HEK293 (cell line): ENCODE measurements at regions not wholly inside any gene's neighbourhood (a gene's known extent, or its start where the extent isn't known, plus 50 kb on each side); places are given as distances from the start of the nearest gene placed in this dataset.

Experiments used
- CTCF ChIA-PET: fragments of 350-600 bp; formaldehyde crosslinking; extraction: SDS; loops from one replicate; lab custom pipeline; 2021; ENCODE audit warnings: antibody characterized with exemption; lab: Yijun Ruan, JAX
- POLR2A ChIA-PET: fragments of 300-600 bp; formaldehyde crosslinking; extraction: SDS; loops from one replicate; lab custom pipeline; 2020; ENCODE audit warnings: antibody characterized with exemption, inconsistent platforms; lab: Yijun Ruan, JAX
- H3K27ac ChIP-seq: fragments of 200-500 bp; sonication (Bioruptor generic); 2 replicates; pipeline ENCODE4 v1.5.1; 2014; ENCODE audit warnings: low read depth, low read length, control low read depth, inconsistent platforms; ENCODE audit errors: extremely low read depth
- H3K36me3 ChIP-seq, 2 experiments: fragments of 200-500 bp in 1 of 2; sonication (Bioruptor generic) in 1 of 2; 1 replicate in 1 of 2; 2 replicates in 1 of 2; pipeline ENCODE4 v1.5.1; 2014 to 2017; ENCODE audit warnings: inconsistent platforms in 2 of 2, low read length in 2 of 2; ENCODE audit not compliant: control insufficient read depth in 2 of 2, insufficient read depth in 1 of 2
- H3K4me1 ChIP-seq: fragments of 200-500 bp; sonication (Bioruptor generic); 2 replicates; pipeline ENCODE4 v1.5.1; 2014; ENCODE audit warnings: mild to moderate bottlenecking, low read length, inconsistent platforms; ENCODE audit not compliant: control insufficient read depth, insufficient read depth
- H3K4me3 ChIP-seq: 2 replicates; pipeline ENCODE4 v1.5.1; 2011; ENCODE audit warnings: low read depth, mild to moderate bottlenecking, control low read depth, low read length, moderate library complexity
- H3K9me3 ChIP-seq: fragments of 200-500 bp; sonication (Bioruptor generic); 2 replicates; pipeline ENCODE4 v1.5.1; 2014; ENCODE audit warnings: low read depth, low read length, inconsistent platforms; ENCODE audit not compliant: control insufficient read depth, insufficient read depth
- ATF2 ChIP-seq: fragments of 450-650 bp; formaldehyde crosslinking; IDR thresholded peaks from 2 replicates; pipeline ENCODE4 v1.5.1; 2016; ENCODE audit warnings: missing biosample characterization, missing genetic modification characterization, low read depth
- EGR2 ChIP-seq: fragments of 450-650 bp; formaldehyde crosslinking; IDR thresholded peaks from 2 replicates; pipeline ENCODE4 v1.5.1; 2016; ENCODE audit warnings: low read depth, missing biosample characterization, missing genetic modification characterization
- FEZF1 ChIP-seq: fragments of 450-650 bp; formaldehyde crosslinking; IDR thresholded peaks from 2 replicates; pipeline ENCODE4 v1.5.1; 2016; ENCODE audit warnings: missing biosample characterization, missing genetic modification characterization
- HIC1 ChIP-seq: fragments of 450-650 bp; formaldehyde crosslinking; IDR thresholded peaks from 2 replicates; pipeline ENCODE4 v1.5.1; 2016; ENCODE audit warnings: missing biosample characterization, missing genetic modification characterization
- KLF7 ChIP-seq: fragments of 450-650 bp; formaldehyde crosslinking; IDR thresholded peaks from 2 replicates; pipeline ENCODE4 v1.5.1; 2016; ENCODE audit warnings: missing biosample characterization, missing genetic modification characterization, borderline replicate concordance
- MZF1 ChIP-seq: fragments of 450-650 bp; formaldehyde crosslinking; IDR thresholded peaks from 2 replicates; pipeline ENCODE4 v1.5.1; 2017; ENCODE audit warnings: missing biosample characterization, missing genetic modification characterization, borderline replicate concordance
- OSR2 ChIP-seq: fragments of 450-650 bp; formaldehyde crosslinking; IDR thresholded peaks from 2 replicates; pipeline ENCODE4 v1.5.1; 2016; ENCODE audit warnings: missing biosample characterization, missing genetic modification characterization
- OVOL3 ChIP-seq: fragments of 450-650 bp; formaldehyde crosslinking; IDR thresholded peaks from 2 replicates; pipeline ENCODE4 v1.5.1; 2016; ENCODE audit warnings: missing biosample characterization, missing genetic modification characterization
- SCRT2 ChIP-seq: fragments of 450-650 bp; formaldehyde crosslinking; IDR thresholded peaks from 2 replicates; pipeline ENCODE4 v1.5.1; 2016; ENCODE audit warnings: missing biosample characterization, missing genetic modification characterization
- WT1 ChIP-seq: fragments of 450-650 bp; formaldehyde crosslinking; IDR thresholded peaks from 2 replicates; pipeline ENCODE4 v1.5.1; 2016; ENCODE audit warnings: missing biosample characterization, missing genetic modification characterization
- ZBTB44 ChIP-seq: fragments of 450-650 bp; IDR thresholded peaks from 2 replicates; pipeline ENCODE4 v1.5.1; 2018; ENCODE audit warnings: missing biosample characterization, mild to moderate bottlenecking, missing genetic modification characterization
- ZIC2 ChIP-seq: fragments of 450-650 bp; formaldehyde crosslinking; IDR thresholded peaks from 2 replicates; pipeline ENCODE4 v1.5.1; 2016; ENCODE audit warnings: missing biosample characterization, missing genetic modification characterization
- ZNF10 ChIP-seq: fragments of 450-650 bp; formaldehyde crosslinking; IDR thresholded peaks from 2 replicates; pipeline ENCODE4 v1.5.1; 2017; ENCODE audit warnings: missing biosample characterization, missing genetic modification characterization
- ZNF112 ChIP-seq: fragments of 450-650 bp; formaldehyde crosslinking; IDR thresholded peaks from 2 replicates; pipeline ENCODE4 v1.5.0; 2017; ENCODE audit warnings: missing biosample characterization, missing genetic modification characterization
- ZNF133 ChIP-seq: fragments of 450-650 bp; formaldehyde crosslinking; IDR thresholded peaks from 2 replicates; pipeline ENCODE4 v1.5.1; 2016; ENCODE audit warnings: missing biosample characterization, missing genetic modification characterization
- ZNF148 ChIP-seq: fragments of 450-650 bp; formaldehyde crosslinking; IDR thresholded peaks from 2 replicates; pipeline ENCODE4 v1.5.0; 2017; ENCODE audit warnings: missing biosample characterization, missing genetic modification characterization, borderline replicate concordance
- ZNF157 ChIP-seq: fragments of 450-650 bp; formaldehyde crosslinking; IDR thresholded peaks from 2 replicates; pipeline ENCODE4 v1.5.1; 2016; ENCODE audit warnings: missing biosample characterization, missing genetic modification characterization
- ZNF292 ChIP-seq: fragments of 450-650 bp; formaldehyde crosslinking; IDR thresholded peaks from 2 replicates; pipeline ENCODE4 v1.5.1; 2016; ENCODE audit warnings: low read depth, missing biosample characterization, missing genetic modification characterization, borderline replicate concordance
- ZNF548 ChIP-seq: fragments of 450-650 bp; formaldehyde crosslinking; IDR thresholded peaks from 2 replicates; pipeline ENCODE4 v1.5.1; 2016; ENCODE audit warnings: missing biosample characterization, missing genetic modification characterization
- ZNF600 ChIP-seq: fragments of 450-650 bp; formaldehyde crosslinking; IDR thresholded peaks from 2 replicates; pipeline ENCODE4 v1.5.1; 2016; ENCODE audit warnings: missing biosample characterization, missing genetic modification characterization
- ZNF629 ChIP-seq: fragments of 450-650 bp; formaldehyde crosslinking; IDR thresholded peaks from 2 replicates; pipeline ENCODE4 v1.5.1; 2017; ENCODE audit warnings: missing biosample characterization, missing genetic modification characterization
- ZNF658 ChIP-seq: fragments of 450-650 bp; formaldehyde crosslinking; IDR thresholded peaks from 2 replicates; pipeline ENCODE4; 2016; ENCODE audit warnings: missing biosample characterization, missing genetic modification characterization
- ZNF837 ChIP-seq: fragments of 450-650 bp; formaldehyde crosslinking; IDR thresholded peaks from 2 replicates; pipeline ENCODE4 v1.5.1; 2016; ENCODE audit warnings: missing biosample characterization, missing genetic modification characterization
- TF ChIP-seq, protein P1 (sequence below): fragments of 450-650 bp; formaldehyde crosslinking; IDR thresholded peaks from 2 replicates; pipeline ENCODE4 v1.5.1; 2016; ENCODE audit warnings: missing biosample characterization, missing genetic modification characterization, borderline replicate concordance
- TF ChIP-seq, protein P2 (sequence below): fragments of 450-650 bp; formaldehyde crosslinking; IDR thresholded peaks from 2 replicates; pipeline ENCODE4 v1.5.1; 2017; ENCODE audit warnings: missing biosample characterization, missing genetic modification characterization

DNA sequence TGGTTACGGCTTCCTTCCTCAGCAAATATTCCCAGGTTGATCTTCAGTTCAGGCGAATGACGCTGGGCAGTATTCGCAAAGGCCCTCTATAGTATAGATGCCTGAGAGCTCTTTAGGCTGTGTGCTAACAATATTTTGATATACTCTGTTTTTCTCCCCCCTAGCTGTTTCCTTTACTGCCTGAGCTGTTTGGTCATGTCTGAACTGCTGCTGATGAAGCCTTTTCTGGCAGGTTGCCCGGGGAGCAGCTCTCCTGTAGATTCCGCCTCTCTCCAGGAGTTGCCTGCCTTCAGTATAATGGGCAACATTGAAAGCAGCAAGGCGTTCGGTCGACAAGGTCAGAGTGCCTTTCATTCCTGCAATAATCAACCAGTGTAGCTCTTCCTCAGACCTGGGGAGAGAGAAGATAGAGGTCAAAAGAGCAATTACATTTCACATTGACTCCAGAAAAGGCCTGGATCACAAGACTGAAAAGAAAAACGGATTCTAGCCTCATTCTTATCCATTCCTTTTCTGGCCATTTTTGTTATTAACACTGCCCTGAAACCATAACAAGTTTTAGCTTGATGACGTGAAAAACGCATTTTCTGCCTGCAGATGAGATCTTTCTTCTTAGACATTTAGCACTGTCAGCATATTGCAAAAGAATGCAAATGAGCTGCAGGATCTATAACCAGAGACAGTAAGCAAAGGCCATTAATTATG is 60.1 kb upstream of the ZNF608 start (continued):
- TF ChIP-seq OSR2 (tag by site-specific recombination) (peak; percentile 29; the same call in 1 of the 2 replicates), ZNF112 (tag by site-specific recombination) (no peak), ZNF10 (tag by site-specific recombination) (peak; percentile 80), SCRT2 (tag by site-specific recombination) (peak; percentile 69; the same call in 1 of the 2 replicates), KLF7 (tag by site-specific recombination) (no peak), ZBTB44 (peak; percentile 82), ZNF600 (tag by site-specific recombination) (peak; percentile 46; the same call in 1 of the 2 replicates), OVOL3 (tag by site-specific recombination) (no peak), ATF2 (tag by site-specific recombination) (no peak), FEZF1 (tag by site-specific recombination) (peak; percentile 69), ZIC2 (tag by site-specific recombination) (peak; percentile 67), EGR2 (tag by site-specific recombination) (no peak), ZNF837 (no peak), ZNF629 (tag by site-specific recombination) (peak; percentile 67)
- TF ChIP-seq, protein P1, sequence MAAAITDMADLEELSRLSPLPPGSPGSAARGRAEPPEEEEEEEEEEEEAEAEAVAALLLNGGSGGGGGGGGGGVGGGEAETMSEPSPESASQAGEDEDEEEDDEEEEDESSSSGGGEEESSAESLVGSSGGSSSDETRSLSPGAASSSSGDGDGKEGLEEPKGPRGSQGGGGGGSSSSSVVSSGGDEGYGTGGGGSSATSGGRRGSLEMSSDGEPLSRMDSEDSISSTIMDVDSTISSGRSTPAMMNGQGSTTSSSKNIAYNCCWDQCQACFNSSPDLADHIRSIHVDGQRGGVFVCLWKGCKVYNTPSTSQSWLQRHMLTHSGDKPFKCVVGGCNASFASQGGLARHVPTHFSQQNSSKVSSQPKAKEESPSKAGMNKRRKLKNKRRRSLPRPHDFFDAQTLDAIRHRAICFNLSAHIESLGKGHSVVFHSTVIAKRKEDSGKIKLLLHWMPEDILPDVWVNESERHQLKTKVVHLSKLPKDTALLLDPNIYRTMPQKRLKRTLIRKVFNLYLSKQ (tag by site-specific recombination), result no peak

- Histone ChIP-seq H3K4me1 (peaks cover 9% of the 10 kb centered on the region), H3K4me3 (no peak overlapping the region), H3K36me3 (no peaks in the 10 kb centered on the region), H3K27ac (no peak overlapping the region), H3K9me3 (no peaks in the 10 kb centered on the region)
- ChIA-PET CTCF (no interaction called here), POLR2A (no interaction called here)
- TF ChIP-seq ZNF658 (tag by site-specific recombination) (no peak), ZNF133 (tag by site-specific recombination) (no peak), ZNF148 (tag by site-specific recombination) (no peak), HIC1 (tag by site-specific recombination) (no peak), WT1 (no peak), ZNF292 (tag by site-specific recombination) (no peak), MZF1 (no peak), ZNF548 (tag by site-specific recombination) (no peak), ZNF157 (tag by site-specific recombination) (no peak)
- TF ChIP-seq, protein P1 (tag by site-specific recombination), result no peak
- TF ChIP-seq, protein P2, sequence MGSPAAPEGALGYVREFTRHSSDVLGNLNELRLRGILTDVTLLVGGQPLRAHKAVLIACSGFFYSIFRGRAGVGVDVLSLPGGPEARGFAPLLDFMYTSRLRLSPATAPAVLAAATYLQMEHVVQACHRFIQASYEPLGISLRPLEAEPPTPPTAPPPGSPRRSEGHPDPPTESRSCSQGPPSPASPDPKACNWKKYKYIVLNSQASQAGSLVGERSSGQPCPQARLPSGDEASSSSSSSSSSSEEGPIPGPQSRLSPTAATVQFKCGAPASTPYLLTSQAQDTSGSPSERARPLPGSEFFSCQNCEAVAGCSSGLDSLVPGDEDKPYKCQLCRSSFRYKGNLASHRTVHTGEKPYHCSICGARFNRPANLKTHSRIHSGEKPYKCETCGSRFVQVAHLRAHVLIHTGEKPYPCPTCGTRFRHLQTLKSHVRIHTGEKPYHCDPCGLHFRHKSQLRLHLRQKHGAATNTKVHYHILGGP (tag by site-specific recombination), result no peak
These were observed 62.4 kb upstream of the ZNF608 start for GRCh38 chr5:124808842-124809268.
